ENCODE measurements at regions not wholly inside any gene's neighbourhood (a gene's known extent, or its start where the extent isn't known, plus 50 kb on each side); places are given as distances from the start of the nearest gene placed in this dataset.

GRCh38 chr9:126170286-126170823, 156.3 kb upstream of the MVB12B start:
- Histone ChIP-seq H3K4me3 (ENCODE audit: low read length) (no peak overlapping the region), H4K20me1 (ENCODE audit: control insufficient read depth, insufficient read depth, low read depth, low read length) (no peaks in the 10 kb centered on the region), H3K27me3 (ENCODE audit: control insufficient read depth, low read length) (no peaks in the 10 kb centered on the region), H3K9me2 (replicated peaks; ENCODE audit: control insufficient read depth, low read length) (no peaks in the 10 kb centered on the region), H3K27ac (ENCODE audit: low read depth, low read length) (no peak overlapping the region), H3F3A (ENCODE audit: control insufficient read depth, insufficient read depth) (no peaks in the 10 kb centered on the region), H3K9me3 (ENCODE audit: control insufficient read depth, insufficient read depth, low read length) (no peaks in the 10 kb centered on the region), H3K4me1 (ENCODE audit: control insufficient read depth, low read length) (peaks cover 7% of the 10 kb centered on the region), H3K79me2 (ENCODE audit: control insufficient read depth, low read length) (no peaks in the 10 kb centered on the region), H3K4me2 (ENCODE audit: low read length) (no peak overlapping the region), H3K36me3 (ENCODE audit: control insufficient read depth, low read length) (no peaks in the 10 kb centered on the region)
- TF ChIP-seq EZH2phosphoT487 (IDR thresholded peaks at IDR 0.05; ENCODE audit: borderline replicate concordance, low read length) (no peak), CTCF (IDR thresholded peaks at IDR 0.05; ENCODE audit: low read depth, low read length, poor library complexity, severe bottlenecking) (no peak)

DNA sequence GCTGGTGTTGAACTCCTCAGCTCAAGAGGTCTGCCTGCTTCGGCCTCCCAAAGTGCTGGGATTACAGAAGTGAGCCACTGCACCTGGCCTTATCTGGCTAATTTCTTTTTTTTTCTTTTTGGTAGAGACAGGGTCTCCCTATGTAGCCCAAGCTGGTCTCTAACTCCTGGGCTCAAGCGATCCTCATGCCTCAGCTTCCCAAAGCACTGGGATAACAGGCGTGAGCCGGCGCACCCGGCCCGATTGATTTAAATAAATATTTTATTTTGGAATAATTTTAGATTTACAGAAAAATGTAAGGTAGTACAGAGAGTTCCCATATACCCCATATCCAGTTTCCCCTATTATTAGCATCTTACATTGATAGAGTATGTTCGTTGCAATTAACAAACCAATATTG, 155.0 kb upstream of the MVB12B start:
- no peak overlapping the region for H3K4me3 ChIP-seq (ENCODE audit: low read length)
- no peak overlapping the region for H3K4me2 ChIP-seq (ENCODE audit: low read length)
- H3K4me1 ChIP-seq (ENCODE audit: control insufficient read depth, low read length) = peaks cover 7% of the 10 kb centered on the region
- no peaks in the 10 kb centered on the region for H3K79me2 ChIP-seq (ENCODE audit: control insufficient read depth, low read length)
- no peaks in the 10 kb centered on the region for H3K36me3 ChIP-seq (ENCODE audit: control insufficient read depth, low read length)
- no peaks in the 10 kb centered on the region for H4K20me1 ChIP-seq (ENCODE audit: control insufficient read depth, insufficient read depth, low read depth, low read length)
- H3K27me3 ChIP-seq (ENCODE audit: control insufficient read depth, low read length) = no peaks in the 10 kb centered on the region
- TF ChIP-seq CTCF (IDR thresholded peaks at IDR 0.05; ENCODE audit: low read depth, low read length, poor library complexity, severe bottlenecking) (no peak), EZH2phosphoT487 (IDR thresholded peaks at IDR 0.05; ENCODE audit: borderline replicate concordance, low read length) (no peak)
- H3K9me3 ChIP-seq (ENCODE audit: control insufficient read depth, insufficient read depth, low read length) = no peaks in the 10 kb centered on the region
- no peaks in the 10 kb centered on the region for H3K9me2 ChIP-seq (replicated peaks; ENCODE audit: control insufficient read depth, low read length)
- no peak overlapping the region for H3K27ac ChIP-seq (ENCODE audit: low read depth, low read length)
- no peaks in the 10 kb centered on the region for H3F3A ChIP-seq (ENCODE audit: control insufficient read depth, insufficient read depth)

DNA sequence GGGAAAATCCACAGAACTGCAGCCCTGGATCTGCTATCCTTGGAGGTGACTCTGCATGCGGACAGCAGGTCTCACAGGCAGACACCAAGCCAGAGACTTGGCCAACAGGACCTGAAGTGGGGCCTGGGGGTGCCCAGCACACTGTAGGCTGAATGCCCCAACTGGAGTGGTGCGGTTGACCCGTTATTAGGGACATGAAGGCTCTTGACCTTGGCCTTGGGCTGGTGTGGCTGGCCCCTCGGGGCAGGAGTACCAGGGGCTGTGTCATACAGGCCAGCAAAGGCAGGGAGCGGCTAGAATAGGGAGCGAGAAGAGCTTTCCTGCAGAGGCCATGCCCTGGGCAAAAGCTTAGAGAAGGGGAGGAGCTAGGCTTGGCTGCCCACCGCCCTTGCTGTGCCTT, 153.2 kb upstream of the MVB12B start:
- no peaks in the 10 kb centered on the region for H3K9me3 ChIP-seq (ENCODE audit: control insufficient read depth, insufficient read depth, low read length)
- no peak overlapping the region for H3K4me3 ChIP-seq (ENCODE audit: low read length)
- H3K27ac ChIP-seq (ENCODE audit: low read depth, low read length) = no peak overlapping the region
- H3K27me3 ChIP-seq (ENCODE audit: control insufficient read depth, low read length) = peaks cover 3% of the 10 kb centered on the region
- no peaks in the 10 kb centered on the region for H3K9me2 ChIP-seq (replicated peaks; ENCODE audit: control insufficient read depth, low read length)
- H3F3A ChIP-seq (ENCODE audit: control insufficient read depth, insufficient read depth) = no peaks in the 10 kb centered on the region
- H3K36me3 ChIP-seq (ENCODE audit: control insufficient read depth, low read length) = no peaks in the 10 kb centered on the region
- H3K4me1 ChIP-seq (ENCODE audit: control insufficient read depth, low read length) = peaks cover 7% of the 10 kb centered on the region
- TF ChIP-seq EZH2phosphoT487 (IDR thresholded peaks at IDR 0.05; ENCODE audit: borderline replicate concordance, low read length) = no peak
- no peak for TF ChIP-seq CTCF (IDR thresholded peaks at IDR 0.05; ENCODE audit: low read depth, low read length, poor library complexity, severe bottlenecking)
- no peak overlapping the region for H3K4me2 ChIP-seq (ENCODE audit: low read length)
- H4K20me1 ChIP-seq (ENCODE audit: control insufficient read depth, insufficient read depth, low read depth, low read length) = no peaks in the 10 kb centered on the region
- H3K79me2 ChIP-seq (ENCODE audit: control insufficient read depth, low read length) = no peaks in the 10 kb centered on the region

Data from DOHH2 (cell line).